ENCODE measurements at regions not wholly inside any gene's neighbourhood (a gene's known extent, or its start where the extent isn't known, plus 50 kb on each side); places are given as distances from the start of the nearest gene placed in this dataset.

DNA sequence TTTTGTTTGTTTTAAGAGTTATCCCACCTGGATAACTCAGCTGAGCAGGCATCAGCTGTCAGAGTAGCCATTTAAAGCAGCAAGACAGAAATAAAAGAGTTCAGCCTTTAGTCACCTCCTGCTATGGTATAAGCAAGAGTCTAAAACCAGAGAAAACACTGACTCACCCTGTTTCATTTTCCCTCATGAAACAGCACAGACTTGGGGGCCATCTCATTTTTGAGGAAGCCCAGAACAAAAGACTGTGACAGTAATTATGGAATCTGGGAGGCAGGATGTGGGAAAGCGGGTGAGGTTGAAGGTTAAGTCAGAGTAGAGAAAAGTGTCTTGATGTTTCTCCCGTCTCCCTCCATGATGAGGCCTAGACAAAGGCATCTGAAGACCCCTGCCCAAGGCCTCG lies 90.2 kb upstream of the FAM174A start:
- Histone ChIP-seq H3K27me3 (ENCODE audit: control insufficient read depth, insufficient read depth, low read length) (no peaks in the 10 kb centered on the region), H3K4me1 (ENCODE audit: control insufficient read depth, insufficient read depth, low read length) (no peaks in the 10 kb centered on the region), H3K27ac (ENCODE audit: low read length) (no peak overlapping the region), H3K9me3 (ENCODE audit: control insufficient read depth, insufficient read depth, low read length) (no peaks in the 10 kb centered on the region), H3K4me3 (ENCODE audit: low read length) (no peak overlapping the region), H3K36me3 (ENCODE audit: control insufficient read depth, insufficient read depth, low read length) (no peaks in the 10 kb centered on the region)
- intact Hi-C loops (cut with micrococcal nuclease), result no loop called here
- H3K4me1 Mint-ChIP-seq, result no peaks in the 10 kb centered on the region
- no peak for DNase-seq
- no peaks in the 10 kb centered on the region for H3K27me3 Mint-ChIP-seq (ENCODE audit: low read depth in 2 of 2)
- 87% methylated on average over 3 of the region's 3 CpGs for WGBS (ENCODE audit: insufficient coverage)
- H3K36me3 Mint-ChIP-seq, result no peaks in the 10 kb centered on the region
- TF ChIP-seq, protein P1, sequence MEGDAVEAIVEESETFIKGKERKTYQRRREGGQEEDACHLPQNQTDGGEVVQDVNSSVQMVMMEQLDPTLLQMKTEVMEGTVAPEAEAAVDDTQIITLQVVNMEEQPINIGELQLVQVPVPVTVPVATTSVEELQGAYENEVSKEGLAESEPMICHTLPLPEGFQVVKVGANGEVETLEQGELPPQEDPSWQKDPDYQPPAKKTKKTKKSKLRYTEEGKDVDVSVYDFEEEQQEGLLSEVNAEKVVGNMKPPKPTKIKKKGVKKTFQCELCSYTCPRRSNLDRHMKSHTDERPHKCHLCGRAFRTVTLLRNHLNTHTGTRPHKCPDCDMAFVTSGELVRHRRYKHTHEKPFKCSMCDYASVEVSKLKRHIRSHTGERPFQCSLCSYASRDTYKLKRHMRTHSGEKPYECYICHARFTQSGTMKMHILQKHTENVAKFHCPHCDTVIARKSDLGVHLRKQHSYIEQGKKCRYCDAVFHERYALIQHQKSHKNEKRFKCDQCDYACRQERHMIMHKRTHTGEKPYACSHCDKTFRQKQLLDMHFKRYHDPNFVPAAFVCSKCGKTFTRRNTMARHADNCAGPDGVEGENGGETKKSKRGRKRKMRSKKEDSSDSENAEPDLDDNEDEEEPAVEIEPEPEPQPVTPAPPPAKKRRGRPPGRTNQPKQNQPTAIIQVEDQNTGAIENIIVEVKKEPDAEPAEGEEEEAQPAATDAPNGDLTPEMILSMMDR (IDR thresholded peaks at IDR 0.05), result no peak
- no peak for ATAC-seq
- H3K9me3 Mint-ChIP-seq, result peaks cover 0 to 2% of the 10 kb centered on the region in 2 donors
- H3K4me3 Mint-ChIP-seq, result no peak overlapping the region
- H3K27ac Mint-ChIP-seq, result no peak overlapping the region

GRCh38 chr5:100434815-100435214 lies 100.4 kb upstream of the FAM174A start:
- Histone ChIP-seq H3K9me3 (ENCODE audit: control insufficient read depth, insufficient read depth, low read length) (no peaks in the 10 kb centered on the region), H3K4me3 (ENCODE audit: low read length) (no peak overlapping the region), H3K27me3 (ENCODE audit: control insufficient read depth, insufficient read depth, low read length) (no peaks in the 10 kb centered on the region), H3K27ac (ENCODE audit: low read length) (no peak overlapping the region), H3K36me3 (ENCODE audit: control insufficient read depth, insufficient read depth, low read length) (no peaks in the 10 kb centered on the region), H3K4me1 (ENCODE audit: control insufficient read depth, insufficient read depth, low read length) (no peaks in the 10 kb centered on the region)
- no peaks in the 10 kb centered on the region for H3K27me3 Mint-ChIP-seq (ENCODE audit: low read depth in 2 of 2)
- ATAC-seq (no peak), DNase-seq (no peak)
- no peaks in the 10 kb centered on the region for H3K9me3 Mint-ChIP-seq
- intact Hi-C loops (cut with micrococcal nuclease), result loop anchor here (5.0 kb wide), 1 partner anchor 1542 kb away; no protein-coding TSS in a partner anchor
- no peak overlapping the region for H3K27ac Mint-ChIP-seq
- TF ChIP-seq, protein P1 (IDR thresholded peaks at IDR 0.05), result no peak
- 86% methylated on average over 3 of the region's 4 CpGs for WGBS (ENCODE audit: insufficient coverage)
- H3K36me3 Mint-ChIP-seq, result no peaks in the 10 kb centered on the region
- no peak overlapping the region for H3K4me3 Mint-ChIP-seq
- no peaks in the 10 kb centered on the region for H3K4me1 Mint-ChIP-seq

DNA sequence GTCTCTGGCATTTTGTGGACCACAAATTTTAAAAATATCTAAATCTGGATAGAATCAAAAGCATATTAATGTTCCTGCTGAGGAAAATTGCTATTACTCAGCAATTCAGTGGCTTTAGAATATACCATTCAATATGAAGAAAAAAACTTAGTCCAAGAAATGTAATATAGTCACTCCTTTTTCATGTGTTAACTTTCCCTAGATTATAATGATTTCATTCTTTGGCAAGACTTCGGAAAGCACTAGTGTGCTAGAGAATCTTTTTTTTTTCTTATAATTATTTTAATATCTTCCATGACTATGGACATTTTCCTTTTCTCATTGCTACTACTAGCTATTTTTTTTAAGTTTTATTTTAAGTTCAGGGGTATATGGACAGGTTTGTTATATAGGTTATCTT lies 102.4 kb upstream of the FAM174A start:
- Mint-ChIP-seq H3K4me3 (no peak overlapping the region), H3K27me3 (ENCODE audit: low read depth in 2 of 2) (no peaks in the 10 kb centered on the region), H3K9me3 (no peaks in the 10 kb centered on the region), H3K27ac (no peak overlapping the region), H3K36me3 (no peaks in the 10 kb centered on the region), H3K4me1 (no peaks in the 10 kb centered on the region)
- TF ChIP-seq, protein P1 (IDR thresholded peaks at IDR 0.05), result no peak
- no peaks in the 10 kb centered on the region for H3K4me1 ChIP-seq (ENCODE audit: control insufficient read depth, insufficient read depth, low read length)
- H3K36me3 ChIP-seq (ENCODE audit: control insufficient read depth, insufficient read depth, low read length), result no peaks in the 10 kb centered on the region
- no CpG with 5 or more reads among the region's 1 CpG for WGBS (ENCODE audit: insufficient coverage)
- intact Hi-C loops (cut with micrococcal nuclease), result loop anchor here (5.0 kb wide), 1 partner anchor 1545 kb away; no protein-coding TSS in a partner anchor
- DNase-seq (no peak), ATAC-seq (no peak)
- no peaks in the 10 kb centered on the region for H3K27me3 ChIP-seq (ENCODE audit: control insufficient read depth, insufficient read depth, low read length)
- no peak overlapping the region for H3K27ac ChIP-seq (ENCODE audit: low read length)
- H3K4me3 ChIP-seq (ENCODE audit: low read length), result no peak overlapping the region
- H3K9me3 ChIP-seq (ENCODE audit: control insufficient read depth, insufficient read depth, low read length), result no peaks in the 10 kb centered on the region
